HCT116 (cell line): ENCODE measurements at regions not wholly inside any gene's neighbourhood (a gene's known extent, or its start where the extent isn't known, plus 50 kb on each side); places are given as distances from the start of the nearest gene placed in this dataset.

Experiments used
- ATAC-seq: fragments of 200-7000 bp; cut with Tn5 transposase; 2 replicates; pipeline ENCODE4 v1.9.1; 2020; ENCODE audit warnings: mild to moderate bottlenecking, moderate library complexity
- BruUV-seq: library from RNA; stranded (reverse); fragments of 400-500 nt; replicated peaks from 2 replicates; lab custom pipeline; 2021; lab: Mats Ljungman, UMichigan
- CTCF ChIA-PET: fragments of 300-600 bp; sonication (Branson Sonifier 250); formaldehyde crosslinking; loops from one replicate; lab custom pipeline; 2021; ENCODE audit warnings: antibody characterized with exemption; lab: Charles Lee
- POLR2A ChIA-PET: fragments of 300-600, 350-600 bp; sonication (Branson Sonifier 250); formaldehyde crosslinking; loops from one replicate; lab custom pipeline; 2021; ENCODE audit warnings: antibody characterized with exemption; lab: Charles Lee
- RAD21 ChIA-PET, 2 experiments: fragments of 300-600 bp; sonication (Branson Sonifier 250); formaldehyde crosslinking; loops; one replicate each; lab custom pipeline; 2023; ENCODE audit warnings: low total read pairs in 2 of 2; ENCODE audit not compliant: uncharacterized antibody in 2 of 2, unreplicated experiment in 2 of 2, low non-redundant PET in 1 of 2; lab: Charles Lee
- DNase-seq: peaks from one replicate; pipeline ENCODE4 v3.0.0-alpha.2; 2010; ENCODE audit warnings: low read depth, low spot score
- H2AFZ ChIP-seq: fragments of 200-600 bp; shearing (Covaris generic), sonication (generic); 2 replicates; pipeline ENCODE4 v1.6.1; 2017; ENCODE audit warnings: low read depth, mixed run types, mixed read lengths, antibody characterized with exemption, low read length; ENCODE audit not compliant: poor library complexity, severe bottlenecking
- H3K27ac ChIP-seq: 2 replicates; pipeline ENCODE4 v1.5.1; 2012; ENCODE audit warnings: low read depth, low read length
- H3K27me3 ChIP-seq: fragments of 200-600 bp; sonication (generic); 2 replicates; pipeline ENCODE4 v1.6.1; 2016; ENCODE audit warnings: mixed run types, low read length, mixed read lengths; ENCODE audit not compliant: insufficient read depth
- H3K36me3 ChIP-seq, 2 experiments: fragments of 200-500 bp in 1 of 2; fragments of 200-600 bp in 1 of 2; sonication (Bioruptor generic) in 1 of 2; sonication (generic) in 1 of 2; 2 replicates each; pipeline versions ENCODE4 v1.5.1 to v1.6.1; 2014 to 2016; ENCODE audit warnings: low read length in 2 of 2, inconsistent platforms in 1 of 2, mixed read lengths in 1 of 2, mixed run types in 1 of 2; ENCODE audit not compliant: insufficient read depth in 2 of 2, control insufficient read depth in 1 of 2
- H3K4me1 ChIP-seq, 2 experiments: fragments of 200-600 bp in 1 of 2; sonication (generic) in 1 of 2; 2 replicates each; pipeline versions ENCODE4 v1.5.1 to v1.6.1; 2012 to 2017; ENCODE audit warnings: low read length in 2 of 2, inconsistent platforms in 1 of 2, mild to moderate bottlenecking in 1 of 2, mixed read lengths in 1 of 2, mixed run types in 1 of 2, moderate library complexity in 1 of 2; ENCODE audit not compliant: insufficient read depth in 2 of 2, control insufficient read depth in 1 of 2
- H3K4me2 ChIP-seq: fragments of 200-600 bp; sonication (generic); 2 replicates; pipeline ENCODE4 v1.6.1; 2017; ENCODE audit warnings: mixed run types, low read length, mixed read lengths
- H3K4me3 ChIP-seq, 2 experiments: fragments of 200-600 bp in 1 of 2; sonication (generic) in 1 of 2; replicated peaks in 1 of 2; 2 replicates each; pipeline ENCODE4 v1.5.1; 2011 to 2016; ENCODE audit warnings: low read length in 2 of 2, control low read depth in 1 of 2, low read depth in 1 of 2, mild to moderate bottlenecking in 1 of 2, mixed read lengths in 1 of 2, mixed run types in 1 of 2
- H3K79me2 ChIP-seq: fragments of 200-600 bp; sonication (generic); 2 replicates; pipeline ENCODE4 v1.6.1; 2017; ENCODE audit warnings: mild to moderate bottlenecking, mixed run types, low read length, moderate library complexity, mixed read lengths; ENCODE audit not compliant: insufficient read depth
- H3K9ac ChIP-seq: fragments of 200-600 bp; sonication (generic); 2 replicates; pipeline ENCODE4 v1.6.1; 2016; ENCODE audit warnings: low read length, mixed read lengths
- H3K9me2 ChIP-seq: fragments of 200-600 bp; sonication (generic), shearing (Covaris generic); 2 replicates; pipeline ENCODE4 v1.6.1; 2017; ENCODE audit warnings: mixed run types, mild to moderate bottlenecking, moderate library complexity; ENCODE audit not compliant: insufficient read depth
- H3K9me3 ChIP-seq, 2 experiments: fragments of 200-500 bp in 1 of 2; fragments of 200-600 bp in 1 of 2; sonication (Bioruptor generic) in 1 of 2; sonication (generic) in 1 of 2; 2 replicates each; pipeline ENCODE4 v1.6.1; 2014 to 2017; ENCODE audit warnings: low read length in 2 of 2, mixed read lengths in 2 of 2, inconsistent platforms in 1 of 2, low read depth in 1 of 2, mild to moderate bottlenecking in 1 of 2, mixed run types in 1 of 2, moderate library complexity in 1 of 2; ENCODE audit not compliant: control insufficient read depth in 1 of 2, insufficient read depth in 1 of 2
- H4K20me1 ChIP-seq: fragments of 200-600 bp; sonication (generic), shearing (Covaris generic); 2 replicates; pipeline ENCODE4 v1.6.1; 2017; ENCODE audit warnings: mixed run types, mild to moderate bottlenecking, moderate library complexity; ENCODE audit not compliant: insufficient read depth
- ATF3 ChIP-seq: IDR thresholded peaks from 2 replicates; pipeline ENCODE4 v1.6.1; 2012
- CBX3 ChIP-seq: IDR thresholded peaks from 2 replicates; pipeline ENCODE4 v1.6.1; 2012; ENCODE audit warnings: low read depth
- CEBPB ChIP-seq: IDR thresholded peaks from 2 replicates; pipeline ENCODE4 v1.6.1; 2012; ENCODE audit warnings: low read depth
- CTCF ChIP-seq, 3 experiments: fragments of 200-600 bp in 1 of 3; sonication (generic) in 1 of 3; IDR thresholded peaks in 2 of 3; conservative IDR thresholded peaks in 1 of 3; 2 replicates each; pipeline ENCODE4 v1.5.1; 2012 to 2017; ENCODE audit warnings: low read depth in 2 of 3, low read length in 2 of 3, antibody characterized with exemption in 1 of 3, borderline replicate concordance in 1 of 3, control low read depth in 1 of 3, mild to moderate bottlenecking in 1 of 3, mixed read lengths in 1 of 3, mixed run types in 1 of 3, moderate library complexity in 1 of 3; ENCODE audit not compliant: insufficient read depth in 1 of 3
- EZH2phosphoT487 ChIP-seq: fragments of 200-600 bp; IDR thresholded peaks from 2 replicates; pipeline ENCODE4 v1.6.1; 2018; ENCODE audit warnings: antibody characterized with exemption, borderline replicate concordance
- FOSL1 ChIP-seq: IDR thresholded peaks from 2 replicates; pipeline ENCODE4 v1.6.1; 2012; ENCODE audit warnings: low read depth
- JUND ChIP-seq: IDR thresholded peaks from 2 replicates; pipeline ENCODE4 v1.6.1; 2012
- MAX ChIP-seq: IDR thresholded peaks from 2 replicates; pipeline ENCODE4 v1.6.1; 2012
- RAD21 ChIP-seq: IDR thresholded peaks from 2 replicates; pipeline ENCODE4 v1.6.1; 2012; ENCODE audit warnings: low read depth, mild to moderate bottlenecking
- SIN3A ChIP-seq: IDR thresholded peaks from 2 replicates; pipeline ENCODE4 v1.6.1; 2012; ENCODE audit warnings: low read depth
- TCF7L2 ChIP-seq: IDR thresholded peaks from 2 replicates; pipeline ENCODE4 v1.7.0; 2011; ENCODE audit warnings: borderline replicate concordance, inconsistent platforms; ENCODE audit not compliant: insufficient read depth, insufficient read length; ENCODE audit errors: extremely low read depth
- YY1 ChIP-seq: IDR thresholded peaks from 2 replicates; pipeline ENCODE4 v1.6.1; 2011; ENCODE audit warnings: low read length, low read depth, moderate library complexity, mild to moderate bottlenecking; ENCODE audit not compliant: insufficient replicate concordance; ENCODE audit errors: extremely low read depth
- ZNF274 ChIP-seq: fragments of 200-500 bp; sonication (Bioruptor generic); IDR thresholded peaks from 2 replicates; pipeline ENCODE4 v1.6.1; 2014; ENCODE audit warnings: mild to moderate bottlenecking, low read depth, low read length, inconsistent platforms
- intact Hi-C: fragments of 100-400 bp; cut with micrococcal nuclease; formaldehyde crosslinking; loops from 2 replicates; pipeline ENCODE4 v1.10.0; 2022

GRCh38 chr9:71279151-71279739, 157.8 kb upstream of the TRPM3 start:
- no peak for DNase-seq
- Histone ChIP-seq H3K27ac (no peak overlapping the region), H3K4me3 (no peak overlapping the region), H4K20me1 (no peaks in the 10 kb centered on the region), H3K9me3 (no peaks in the 10 kb centered on the region), H3K4me1 (no peaks in the 10 kb centered on the region), H2AFZ (no peak overlapping the region), H3K27me3 (peaks cover 33% of the 10 kb centered on the region), H3K4me2 (no peak overlapping the region)
- ATAC-seq = no peak
- POLR2A ChIA-PET = no interaction called here
- no peak for TF ChIP-seq EZH2phosphoT487
- TF ChIP-seq CEBPB = no peak
- TF ChIP-seq YY1 = no peak
- no peak for TF ChIP-seq JUND
- TF ChIP-seq ATF3 = no peak
- no peak for TF ChIP-seq TCF7L2
- TF ChIP-seq FOSL1 = no peak
- TF ChIP-seq, all 23 proteins: peak for 0
- CTCF ChIA-PET = no interaction called here
- intact Hi-C loops = no loop called here
- RAD21 ChIA-PET = no interaction called here
- BruUV-seq = no TSS peak
- Histone ChIP-seq H3K9me2 (no peaks in the 10 kb centered on the region), H3K36me3 (no peaks in the 10 kb centered on the region), H3K9ac (no peak overlapping the region), H3K79me2 (no peaks in the 10 kb centered on the region)

GRCh38 chr9:71273613-71274012, 152.2 kb upstream of the TRPM3 start:
- Histone ChIP-seq H3K4me3 (no peak overlapping the region), H4K20me1 (no peaks in the 10 kb centered on the region), H3K36me3 (no peaks in the 10 kb centered on the region), H3K9me3 (no peaks in the 10 kb centered on the region), H3K4me2 (no peak overlapping the region), H3K9me2 (no peaks in the 10 kb centered on the region), H3K4me1 (no peaks in the 10 kb centered on the region), H3K27me3 (peaks cover 23% of the 10 kb centered on the region; the same call in 1 of the 2 replicates), H3K27ac (no peak overlapping the region), H3K79me2 (no peaks in the 10 kb centered on the region), H3K9ac (no peak overlapping the region), H2AFZ (no peak overlapping the region)
- DNase-seq (no peak), ATAC-seq (no peak)
- POLR2A ChIA-PET = no interaction called here
- CTCF ChIA-PET = no interaction called here
- RAD21 ChIA-PET = no interaction called here
- BruUV-seq = no TSS peak
- intact Hi-C loops = no loop called here
- TF ChIP-seq JUND (no peak), MAX (no peak), CTCF (IDR thresholded peaks at IDR 0.05 in 2 of 3, conservative IDR thresholded peaks at IDR 0.05 in 1 of 3; ENCODE audit: borderline replicate concordance in 1 of 3, insufficient read depth in 1 of 3, low read depth in 2 of 3, low read length in 2 of 3) (no peak), ZNF274 (no peak), ATF3 (no peak), CEBPB (no peak), CBX3 (no peak), YY1 (no peak), EZH2phosphoT487 (no peak), RAD21 (no peak), SIN3A (no peak)
